ENCODE measurements at regions not wholly inside any gene's neighbourhood (a gene's known extent, or its start where the extent isn't known, plus 50 kb on each side); places are given as distances from the start of the nearest gene placed in this dataset.
"Not testable (repeated sequence)": the region's sequence is repeated elsewhere in the genome, so short reads cannot be mapped to it uniquely, and the experiment has no call there.

DNA sequence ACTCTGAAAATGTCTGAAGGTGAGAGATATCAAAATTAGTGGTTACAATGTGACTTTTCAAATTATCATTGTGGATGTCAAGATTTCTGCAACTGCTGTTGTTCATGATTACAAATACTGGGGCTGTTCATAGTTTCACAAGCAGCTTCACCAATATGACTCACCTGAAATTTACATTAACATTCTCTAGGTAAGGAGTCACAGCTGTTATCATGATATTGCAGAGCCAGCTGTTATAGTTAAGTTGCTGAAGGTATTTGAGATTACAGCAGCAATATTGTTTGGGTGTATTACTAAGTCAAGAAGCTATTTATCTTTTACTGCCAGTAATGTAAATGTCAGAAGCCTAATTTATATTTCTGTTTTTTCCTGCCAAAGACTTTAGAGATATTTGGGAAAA is 140.0 kb downstream of the MC4R start:
- Histone ChIP-seq H3K4me3 (no peak overlapping the region), H3K9me3 (no peaks in the 10 kb centered on the region), H3K27me3 (peaks cover 4% of the 10 kb centered on the region; the same call in 1 of the 2 replicates), H3K36me3 (no peaks in the 10 kb centered on the region)
- no peak for DNase-seq

DNA sequence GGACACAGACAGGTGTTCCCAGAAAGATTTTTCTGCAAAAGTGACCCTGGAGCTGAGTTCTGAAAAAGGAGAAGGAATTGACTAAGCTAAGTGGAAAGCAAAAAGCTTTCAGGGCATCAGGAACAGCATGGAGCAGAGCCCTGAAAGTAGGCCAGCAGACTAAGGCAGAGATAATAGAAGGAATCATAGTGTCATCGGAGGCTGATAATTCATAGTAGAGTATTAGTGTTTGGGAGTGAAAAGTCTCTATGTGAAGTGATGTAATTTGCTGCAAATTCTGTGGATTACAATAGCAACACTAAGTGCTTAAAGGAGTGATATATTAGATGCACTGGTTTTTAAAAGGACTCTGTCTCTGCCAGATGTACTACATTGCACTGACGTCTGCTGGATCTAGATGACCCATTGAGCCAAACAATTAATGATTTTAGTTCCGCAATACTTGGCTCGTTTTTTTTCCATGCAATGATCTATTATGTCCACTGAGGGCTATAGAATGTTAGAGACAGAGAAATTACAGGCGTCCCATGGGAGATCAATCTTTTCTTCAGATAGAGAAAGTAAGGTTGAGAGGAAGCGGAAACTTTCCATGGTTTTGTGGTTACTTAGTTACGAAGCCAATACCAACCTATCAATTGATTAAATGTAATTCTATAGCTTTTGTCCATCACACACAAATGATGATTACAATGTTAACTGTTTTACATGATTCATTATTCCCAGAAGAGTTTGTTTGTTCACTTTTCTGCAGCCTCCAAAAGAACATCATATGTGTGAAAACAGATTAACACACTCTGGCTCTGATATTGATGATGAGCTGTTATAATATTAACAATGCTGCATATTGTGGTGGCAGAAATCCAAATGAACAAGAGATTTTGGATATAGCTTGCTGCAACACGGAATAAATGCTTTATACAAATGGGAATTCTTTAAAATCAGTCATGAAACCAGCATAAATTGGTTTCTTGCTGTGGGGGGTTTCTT is 143.7 kb downstream of the MC4R start:
- no peaks in the 10 kb centered on the region for H3K36me3 ChIP-seq
- no peak overlapping the region for H3K4me3 ChIP-seq
- no peak for DNase-seq
- no peaks in the 10 kb centered on the region; the same call in 1 of the 2 replicates for H3K9me3 ChIP-seq
- H3K27me3 ChIP-seq, result no peaks in the 10 kb centered on the region

DNA sequence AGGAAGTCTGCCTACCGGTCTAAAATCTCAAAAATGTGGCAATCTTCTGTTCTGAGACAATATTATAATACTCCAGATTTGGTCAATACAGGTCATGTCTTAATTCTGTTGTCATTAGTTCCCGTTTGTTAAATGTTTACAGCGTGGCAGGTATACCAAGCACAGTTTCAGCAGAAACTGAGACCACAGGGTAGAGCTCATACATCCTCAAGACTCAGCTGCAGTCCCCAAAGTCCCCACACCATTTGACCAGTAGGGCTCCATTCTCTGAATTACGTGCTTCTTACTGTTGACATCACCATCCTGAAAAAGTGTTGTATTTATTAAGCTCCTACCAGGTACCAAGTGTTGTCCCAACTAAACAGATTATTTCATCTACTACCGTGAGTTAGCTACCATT is 157.1 kb downstream of the MC4R start:
- no peak overlapping the region for H3K4me3 ChIP-seq
- no peaks in the 10 kb centered on the region for H3K9me3 ChIP-seq
- no peaks in the 10 kb centered on the region for H3K27me3 ChIP-seq
- H3K36me3 ChIP-seq, result no peaks in the 10 kb centered on the region
- DNase-seq, result no peak

DNA sequence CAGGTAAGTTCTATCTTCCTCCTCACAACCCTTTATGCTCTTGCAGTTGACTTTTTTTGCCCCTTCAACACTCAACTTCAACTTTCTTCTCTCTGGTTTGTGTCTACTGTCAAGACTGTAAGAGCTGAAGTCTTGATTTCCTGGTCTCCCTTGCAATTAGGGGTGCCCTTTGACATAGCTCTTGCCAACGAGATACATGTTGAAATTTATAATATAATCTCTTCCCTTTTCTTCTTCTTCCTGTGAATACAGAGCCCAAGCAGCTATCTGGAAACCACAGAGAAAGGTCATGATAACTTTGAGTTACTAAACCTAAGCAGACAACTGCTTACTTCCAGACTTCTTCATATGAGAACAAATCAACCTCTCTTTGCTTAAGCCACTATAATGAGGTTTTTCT is 163.5 kb downstream of the MC4R start:
- H3K4me3 ChIP-seq, result no peak overlapping the region

DNA sequence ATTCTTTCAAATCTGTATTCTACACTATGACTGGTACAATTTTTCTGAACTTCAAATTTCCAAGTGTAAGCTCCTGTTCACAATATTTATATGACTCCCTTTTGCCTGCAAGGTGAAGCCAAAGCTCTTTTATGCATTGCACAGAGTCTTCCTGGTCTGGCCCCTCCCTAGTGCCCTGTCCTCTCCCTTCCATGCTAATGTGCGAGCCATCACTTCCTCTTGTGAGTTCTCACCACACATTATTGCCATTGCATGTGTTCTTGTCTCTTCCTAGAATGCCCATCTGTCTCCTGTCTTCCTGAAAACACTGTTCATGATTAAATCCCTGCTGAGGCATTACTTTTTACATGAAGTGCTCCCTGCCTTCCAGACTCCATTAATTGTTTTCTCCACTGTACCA is 169.9 kb downstream of the MC4R start:
- H3K4me3 ChIP-seq, result no peak overlapping the region
- H3K9me3 ChIP-seq, result no peaks in the 10 kb centered on the region
- no peaks in the 10 kb centered on the region for H3K27me3 ChIP-seq
- no peaks in the 10 kb centered on the region for H3K36me3 ChIP-seq
- DNase-seq, result no peak

More for the DNA sequence above, 163.5 kb downstream of the MC4R start:
- no peaks in the 10 kb centered on the region; the same call in 1 of the 2 replicates for H3K27me3 ChIP-seq
- no peaks in the 10 kb centered on the region for H3K36me3 ChIP-seq
- DNase-seq, result no peak
- no peaks in the 10 kb centered on the region for H3K9me3 ChIP-seq

DNA sequence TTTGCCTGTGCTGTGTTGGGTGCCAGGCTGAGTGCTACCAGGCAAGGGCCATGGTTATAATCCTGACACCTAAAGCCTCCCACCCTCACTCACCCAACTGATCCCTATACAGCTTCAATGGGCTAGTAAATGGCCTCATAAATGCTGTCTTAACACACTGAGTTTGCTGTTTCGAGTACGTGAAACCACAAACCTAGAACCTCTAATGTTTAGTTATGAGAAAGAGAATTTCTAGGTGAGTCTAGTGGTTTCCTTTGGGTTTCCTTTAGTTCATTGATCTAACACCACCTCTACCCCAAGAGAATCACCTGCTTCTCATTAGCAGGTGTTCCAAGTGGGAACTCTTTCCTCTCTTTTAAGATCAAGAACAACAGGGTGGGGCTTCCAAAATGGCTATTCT is 172.0 kb downstream of the MC4R start:
- no peaks in the 10 kb centered on the region for H3K9me3 ChIP-seq
- no peaks in the 10 kb centered on the region for H3K27me3 ChIP-seq
- H3K36me3 ChIP-seq, result no peaks in the 10 kb centered on the region
- no peak overlapping the region for H3K4me3 ChIP-seq
- DNase-seq, result no peak

DNA sequence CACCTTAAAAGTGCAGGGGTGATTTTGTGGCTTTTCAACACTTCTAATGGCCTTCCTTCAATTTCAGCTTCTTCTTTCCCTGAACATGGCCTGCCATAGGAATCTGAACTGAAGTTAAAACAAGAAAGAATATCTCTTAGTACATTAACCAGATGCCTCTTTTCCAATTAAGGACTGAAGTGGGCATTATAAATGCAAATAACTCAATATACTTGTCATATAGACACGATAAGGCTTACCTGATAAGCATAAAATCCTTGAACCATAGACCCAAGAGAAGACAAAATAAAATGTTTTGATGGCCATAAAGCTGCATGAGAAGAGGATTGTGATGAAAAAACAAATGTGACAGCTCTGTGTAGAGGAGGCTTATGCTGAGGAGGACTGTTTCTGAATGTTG is 173.1 kb downstream of the MC4R start:
- no peak for DNase-seq
- no peaks in the 10 kb centered on the region for H3K36me3 ChIP-seq
- H3K4me3 ChIP-seq, result no peak overlapping the region
- no peaks in the 10 kb centered on the region for H3K9me3 ChIP-seq
- no peaks in the 10 kb centered on the region for H3K27me3 ChIP-seq

DNA sequence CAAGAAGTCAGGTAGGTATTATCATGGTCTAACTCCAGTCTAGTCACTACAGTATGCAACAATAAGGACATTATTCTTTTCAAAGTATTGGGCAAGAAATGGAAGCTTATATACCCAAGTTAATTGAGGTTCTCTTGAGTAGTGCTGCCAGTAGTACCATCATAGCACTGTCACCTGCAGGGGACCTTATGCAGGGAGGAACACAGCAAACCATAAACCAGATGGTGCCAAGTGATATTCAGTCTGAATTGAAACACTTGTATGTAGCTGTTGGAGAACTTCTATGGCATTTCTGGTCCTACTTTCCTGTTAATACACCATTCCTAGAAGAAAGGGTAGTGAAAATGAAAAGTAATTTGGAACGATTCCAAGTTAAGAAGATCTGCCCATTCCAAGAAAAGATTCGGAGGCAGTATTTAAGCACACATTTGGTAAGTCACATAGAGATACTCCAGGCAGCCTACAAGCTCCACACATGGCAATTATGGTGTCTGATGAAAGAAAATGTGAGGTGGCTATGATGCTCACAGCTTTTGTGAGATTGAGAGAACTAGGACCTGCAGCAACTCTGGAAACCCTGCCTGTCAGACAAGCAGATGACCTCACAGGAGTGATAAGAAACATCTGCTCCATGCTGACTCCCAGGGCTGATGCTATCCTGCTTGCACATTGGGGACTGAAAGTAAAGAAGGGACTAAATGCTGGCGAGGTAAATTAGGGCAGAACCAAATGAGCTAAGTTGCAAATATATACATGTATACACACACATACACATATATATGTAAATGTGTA is 174.7 kb downstream of the MC4R start:
- no peaks in the 10 kb centered on the region for H3K9me3 ChIP-seq
- no peak for DNase-seq
- H3K4me3 ChIP-seq, result no peak overlapping the region
- H3K36me3 ChIP-seq, result no peaks in the 10 kb centered on the region
- H3K27me3 ChIP-seq, result no peaks in the 10 kb centered on the region

DNA sequence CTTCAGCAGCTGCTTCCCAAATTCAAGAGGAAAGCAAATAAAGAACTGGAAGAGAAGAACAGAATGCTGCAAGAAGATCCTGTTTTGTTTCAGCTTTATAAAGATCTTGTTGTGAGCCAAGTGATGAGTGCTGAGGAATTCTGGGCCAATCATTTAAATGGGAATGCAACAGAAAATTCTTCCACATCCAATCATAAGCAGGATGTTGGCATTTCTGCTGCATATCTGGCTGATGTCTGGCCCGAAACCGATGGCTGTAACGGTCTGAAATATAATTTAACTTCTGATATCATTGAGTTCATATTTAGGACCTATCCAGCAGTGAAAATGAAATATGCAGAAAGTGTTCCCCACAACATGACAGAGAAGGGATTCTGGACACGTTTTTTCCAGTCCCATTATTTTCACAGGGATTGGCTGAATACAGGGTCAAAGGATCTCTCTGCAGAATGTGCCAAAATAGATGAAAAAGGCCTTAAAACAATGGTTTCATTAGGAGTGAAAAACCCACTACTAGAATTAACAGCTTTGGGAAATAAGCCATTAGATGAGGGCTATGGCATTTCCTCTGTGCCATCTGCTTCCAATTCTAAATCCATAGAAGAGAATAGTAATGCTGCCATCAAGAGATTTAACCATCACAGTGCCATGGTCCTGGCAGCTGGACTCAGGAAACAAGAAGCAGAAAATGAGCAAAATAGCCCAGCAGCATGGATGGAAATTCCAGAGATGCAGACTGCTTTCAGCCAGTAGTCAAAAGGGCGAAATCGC is 175.6 kb downstream of the MC4R start:
- Histone ChIP-seq H3K36me3 (no peaks in the 10 kb centered on the region), H3K27me3 (no peaks in the 10 kb centered on the region), H3K9me3 (no peaks in the 10 kb centered on the region), H3K4me3 (no peak overlapping the region)
- DNase-seq, result no peak

DNA sequence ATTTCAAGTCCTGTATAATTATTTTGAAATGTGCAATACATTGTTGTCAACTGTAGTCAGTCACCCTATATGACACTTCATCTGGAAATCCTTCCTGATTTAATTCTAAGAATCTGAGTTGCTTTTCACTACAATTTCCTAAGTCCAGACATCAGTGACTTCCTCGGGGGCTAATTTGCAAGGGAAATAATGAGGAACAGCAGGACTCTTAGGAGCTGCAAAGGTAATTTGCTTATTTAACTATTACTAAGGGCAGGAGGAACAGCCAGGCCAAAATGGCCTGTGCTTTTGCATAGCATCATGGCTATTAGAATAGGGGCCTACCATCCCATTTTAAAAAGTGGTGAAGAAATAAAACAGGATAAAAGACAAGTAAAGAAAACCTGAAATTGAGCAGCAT is 178.8 kb downstream of the MC4R start:
- H3K36me3 ChIP-seq, result no peaks in the 10 kb centered on the region
- no peaks in the 10 kb centered on the region for H3K27me3 ChIP-seq
- DNase-seq, result no peak
- no peak overlapping the region for H3K4me3 ChIP-seq
- H3K9me3 ChIP-seq, result no peaks in the 10 kb centered on the region

DNA sequence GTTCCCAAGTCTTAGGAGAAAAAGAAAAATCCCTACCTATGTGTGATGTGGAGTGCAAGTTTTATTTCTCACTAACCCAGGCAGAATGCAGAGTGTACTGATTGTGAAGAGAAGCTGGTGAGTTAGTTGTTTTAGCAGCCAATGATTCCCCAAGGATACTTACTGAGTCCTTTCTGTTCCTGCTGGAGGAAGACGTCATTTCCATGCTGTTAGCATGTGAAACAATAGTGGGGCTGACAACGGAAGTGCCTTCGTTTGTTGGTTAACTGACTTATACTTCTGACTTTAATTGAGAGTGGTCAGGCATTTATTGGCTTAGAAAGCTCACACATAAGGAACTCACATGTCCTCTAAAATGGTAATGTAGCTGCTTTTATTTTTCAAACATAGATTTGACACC is 180.6 kb downstream of the MC4R start:
- Histone ChIP-seq H3K27me3 (no peaks in the 10 kb centered on the region), H3K4me3 (no peak overlapping the region), H3K9me3 (no peaks in the 10 kb centered on the region), H3K36me3 (no peaks in the 10 kb centered on the region)
- DNase-seq, result no peak

DNA sequence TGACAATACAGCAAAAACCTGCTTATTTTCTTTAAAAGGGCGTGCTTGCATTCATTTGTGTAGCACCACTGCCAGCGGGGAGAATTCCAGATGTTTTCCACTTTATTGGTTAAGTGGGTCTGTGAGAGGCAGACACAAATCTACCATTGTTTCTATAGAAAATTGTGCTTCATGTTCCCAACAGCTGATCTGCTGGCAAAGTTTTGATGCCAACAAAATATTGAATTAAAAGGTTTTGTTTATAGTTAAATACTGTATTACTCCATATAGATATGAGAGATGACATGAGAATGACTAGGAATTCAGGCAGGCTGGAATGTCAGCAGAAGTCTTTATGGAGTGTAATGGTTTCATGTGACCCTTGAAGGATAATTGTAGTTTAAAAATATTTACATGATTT is 182.7 kb downstream of the MC4R start:
- no peak for DNase-seq
- H3K9me3 ChIP-seq, result no peaks in the 10 kb centered on the region
- no peak overlapping the region for H3K4me3 ChIP-seq
- no peaks in the 10 kb centered on the region for H3K36me3 ChIP-seq
- H3K27me3 ChIP-seq, result no peaks in the 10 kb centered on the region

DNA sequence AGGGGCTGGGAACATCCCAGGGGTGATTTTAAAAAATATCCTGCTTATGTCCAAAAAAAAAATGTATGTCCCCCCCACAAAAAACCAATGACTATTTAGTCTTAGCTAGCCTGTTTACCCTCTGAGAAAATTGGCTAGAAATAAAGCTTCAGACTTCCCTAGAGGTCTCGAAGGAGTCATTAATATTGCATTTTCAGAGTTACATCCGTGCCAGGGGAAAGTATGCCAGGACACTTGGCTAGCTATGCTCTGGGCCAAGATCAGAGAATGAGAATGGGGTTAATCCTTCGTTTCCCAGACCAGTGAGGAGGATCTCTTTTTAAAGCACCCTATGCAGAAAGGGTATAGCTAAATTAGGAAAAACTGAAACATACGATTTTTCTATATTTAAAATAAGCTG is 183.6 kb downstream of the MC4R start:
- peak; percentile 23 for DNase-seq
- Histone ChIP-seq H3K27me3 (no peaks in the 10 kb centered on the region), H3K4me3 (no peak overlapping the region), H3K9me3 (no peaks in the 10 kb centered on the region), H3K36me3 (no peaks in the 10 kb centered on the region)

DNA sequence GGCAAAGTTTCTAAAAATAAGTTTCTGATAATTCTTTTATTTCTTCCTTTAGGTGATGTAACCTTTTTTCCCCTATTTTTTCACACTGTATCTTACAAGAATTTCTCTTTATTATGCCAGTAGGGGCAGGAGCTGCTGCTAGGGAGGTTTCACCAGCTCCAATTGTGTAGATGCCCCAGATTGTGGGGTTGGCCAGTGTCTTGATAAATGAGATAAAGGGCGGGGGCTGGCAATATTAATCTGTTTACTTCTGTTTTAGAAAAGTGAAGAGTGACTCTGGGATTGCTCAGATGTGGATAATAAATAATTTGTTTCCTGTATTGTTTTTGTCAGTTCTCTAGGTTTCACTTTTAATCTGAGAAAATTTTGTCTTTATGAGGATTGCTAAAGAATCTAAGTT is 190.4 kb downstream of the MC4R start:
- DNase-seq, result no peak
- no peaks in the 10 kb centered on the region for H3K36me3 ChIP-seq
- 0 out of 2 replicates have a peak, but pooled peaks cover 3% of the 10 kb centered on the region for H3K27me3 ChIP-seq

DNA sequence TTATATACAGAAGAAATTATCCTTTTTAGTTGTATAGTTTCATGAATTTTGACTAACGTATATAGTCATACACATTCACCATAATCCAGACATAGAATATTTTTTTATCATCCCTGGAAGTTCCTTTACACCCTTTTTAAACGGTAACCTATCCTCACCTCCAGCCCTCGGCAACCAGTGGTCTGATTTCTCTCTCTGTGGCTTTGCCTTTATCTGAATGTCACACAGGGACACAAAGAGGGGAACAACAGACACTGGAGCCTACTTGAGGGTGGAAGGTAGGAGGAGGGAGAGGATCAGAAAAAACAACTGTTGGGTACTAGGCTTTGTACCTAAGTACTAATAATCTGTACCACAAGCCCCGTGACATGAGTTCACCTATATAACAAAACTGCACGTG is 191.9 kb downstream of the MC4R start:
- no peak for DNase-seq
- Histone ChIP-seq H3K4me3 (no peak overlapping the region), H3K27me3 (0 out of 2 replicates have a peak, but pooled peaks cover 3% of the 10 kb centered on the region), H3K36me3 (no peaks in the 10 kb centered on the region), H3K9me3 (no peaks in the 10 kb centered on the region)

More for the DNA sequence above, 190.4 kb downstream of the MC4R start:
- no peak overlapping the region for H3K4me3 ChIP-seq
- no peaks in the 10 kb centered on the region for H3K9me3 ChIP-seq

DNA sequence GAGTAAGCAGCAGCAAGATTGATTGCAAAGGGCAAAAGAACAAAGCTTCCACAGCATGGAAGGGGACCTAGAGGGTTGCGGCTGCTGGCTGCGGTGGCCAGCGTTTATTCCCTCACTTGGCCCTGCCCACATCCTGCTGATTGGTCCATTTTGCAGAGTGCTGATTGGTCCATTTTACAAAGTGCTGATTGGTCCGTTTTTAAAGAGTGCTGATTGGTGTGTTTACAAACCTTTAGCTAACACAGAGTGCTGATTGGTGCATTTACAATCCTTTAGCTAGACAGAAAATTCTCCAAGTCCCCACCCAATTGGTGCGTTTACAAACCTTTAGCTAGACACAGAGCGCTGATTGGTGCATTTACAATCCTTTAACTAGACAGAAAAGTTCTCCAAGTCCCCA is 194.4 kb downstream of the MC4R start:
- not testable (repeated sequence) for DNase-seq, H3K27me3 ChIP-seq

DNA sequence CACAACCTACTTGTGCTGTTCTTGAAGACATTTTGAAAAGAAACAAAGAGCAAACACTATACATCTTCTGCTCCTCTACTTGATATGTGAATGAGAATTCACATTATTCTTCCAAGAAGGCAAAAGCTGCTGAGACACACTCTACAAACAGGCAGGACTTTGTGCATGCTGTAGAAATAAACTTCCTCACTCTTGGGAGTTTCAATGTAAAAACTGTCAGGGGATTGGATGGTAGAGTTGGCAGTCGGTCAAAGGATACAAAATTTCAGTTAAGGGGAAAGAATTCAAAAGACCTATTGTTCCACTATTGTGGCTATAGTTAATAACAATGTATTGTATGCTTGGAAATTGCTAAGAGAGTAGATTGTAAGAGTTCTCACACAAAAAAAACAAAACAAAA is 196.3 kb downstream of the MC4R start:
- 0 out of 2 replicates have a peak, but pooled peaks cover 3% of the 10 kb centered on the region for H3K27me3 ChIP-seq
- DNase-seq, result no peak

More for the DNA sequence above, 194.4 kb downstream of the MC4R start:
- not testable (repeated sequence) for H3K9me3 ChIP-seq, H3K36me3 ChIP-seq, H3K4me3 ChIP-seq

More for the DNA sequence above, 196.3 kb downstream of the MC4R start:
- H3K9me3 ChIP-seq, result no peaks in the 10 kb centered on the region
- no peak overlapping the region for H3K4me3 ChIP-seq
- H3K36me3 ChIP-seq, result no peaks in the 10 kb centered on the region

Data from MG63 (cell line).